Esophagus muscularis mucosa (tissue), 4 donors: ENCODE measurements at regions not wholly inside any gene's neighbourhood (a gene's known extent, or its start where the extent isn't known, plus 50 kb on each side); places are given as distances from the start of the nearest gene placed in this dataset.

Experiments used
- DNase-seq: peaks from one replicate; pipeline ENCODE4 v3.0.0-alpha.2; 2017; ENCODE audit errors: extremely low spot score
- H3K27ac ChIP-seq, 4 donors: fragments of 200-600 bp; sonication (generic); replicated peaks in 1 of 4; 1 replicate in 3 of 4; 2 replicates in 1 of 4; pipeline ENCODE4 v1.5.1; 2016 to 2019; ENCODE audit warnings: mild to moderate bottlenecking in 1 of 4
- H3K27me3 ChIP-seq, 4 donors: fragments of 200-600 bp; sonication (generic); one replicate each; pipeline versions ENCODE4 v1.5.1 to v1.6.0; 2016 to 2019
- H3K36me3 ChIP-seq, 4 donors: fragments of 200-600 bp; sonication (generic); one replicate each; pipeline ENCODE4 v1.5.1; 2016 to 2019
- H3K4me1 ChIP-seq, 4 donors: fragments of 200-600 bp; sonication (generic); one replicate each; pipeline ENCODE4 v1.5.1; 2016 to 2019
- H3K4me3 ChIP-seq, 4 donors: fragments of 200-600 bp; sonication (generic); 1 replicate in 2 of 4; 2 replicates in 2 of 4; pipeline ENCODE4 v1.5.1; 2016 to 2019; ENCODE audit warnings: mild to moderate bottlenecking in 4 of 4, moderate library complexity in 1 of 4
- H3K9me3 ChIP-seq, 4 donors: fragments of 200-600 bp; sonication (generic); 1 replicate in 3 of 4; 2 replicates in 1 of 4; pipeline ENCODE4 v1.5.1; 2016 to 2019
- EP300 ChIP-seq: sonication (generic); formaldehyde crosslinking; IDR thresholded peaks from one replicate; pipeline ENCODE4 v1.6.1; 2017; ENCODE audit warnings: antibody characterized with exemption
- POLR2A ChIP-seq: fragments of 450-650 bp; IDR thresholded peaks from one replicate; pipeline ENCODE4 v1.6.1; 2017; ENCODE audit warnings: antibody characterized with exemption, moderate library complexity, mild to moderate bottlenecking, low read depth
- POLR2AphosphoS5 ChIP-seq, 2 donors: sonication (generic); formaldehyde crosslinking; IDR thresholded peaks; one replicate each; pipeline ENCODE4 v1.6.1; 2017; ENCODE audit warnings: antibody characterized with exemption in 2 of 2
- WGBS: methylation state at CpG from one replicate; pipeline ENCODE4 v1.1.5; 2018; 5-methylcytosine and 5-hydroxymethylcytosine counted together
- intact Hi-C: fragments of 100-400 bp; cut with DNase I; formaldehyde crosslinking; loops from one replicate; pipeline ENCODE4 v1.15.1; 2023
- TF ChIP-seq, protein P1 (sequence below), 3 experiments: fragments of 200-600 bp in 2 of 3; fragments of 450-650 bp in 1 of 3; sonication (generic) in 2 of 3; IDR thresholded peaks; one replicate each; pipeline ENCODE4 v1.5.1; 2017 to 2019; ENCODE audit warnings: antibody characterized with exemption in 3 of 3, mild to moderate bottlenecking in 2 of 3, moderate library complexity in 1 of 3

DNA sequence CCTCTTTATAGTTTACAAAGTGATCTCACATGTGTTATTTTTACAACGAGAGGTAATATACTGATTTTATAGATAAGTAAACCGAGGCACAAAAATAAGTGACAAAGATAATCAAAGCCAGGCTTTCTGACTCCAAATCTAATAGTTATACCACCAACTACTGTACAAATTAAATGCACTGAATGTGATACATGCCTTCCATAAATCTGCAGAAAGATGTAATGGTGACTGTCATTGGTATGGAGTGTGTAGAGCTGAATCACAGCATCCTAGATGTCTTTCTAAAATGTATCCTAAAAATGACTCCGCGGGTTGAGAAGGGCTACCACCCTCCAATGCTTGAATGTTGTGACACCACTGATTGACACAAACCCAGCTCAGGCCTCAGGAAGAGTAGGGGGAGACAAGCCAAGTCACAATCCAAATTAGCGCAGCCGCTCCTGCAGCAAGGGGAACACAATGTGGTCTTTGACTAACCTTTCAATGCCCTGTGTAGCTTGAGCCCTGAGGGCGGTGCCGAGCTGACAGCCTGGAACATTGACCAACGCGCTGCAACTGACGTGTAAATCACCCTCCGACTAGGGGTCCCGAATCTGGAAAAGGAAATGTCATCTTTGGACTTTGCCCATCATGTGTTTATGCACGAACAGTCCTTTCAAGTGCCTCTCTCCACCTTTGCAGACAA is 136.8 kb downstream of the OLIG3 start:
- H3K27ac ChIP-seq: no peak overlapping the region
- WGBS: 63% methylated on average over 14 of the region's 14 CpGs
- no peak overlapping the region for H3K4me3 ChIP-seq
- no peak for DNase-seq
- no peaks in the 10 kb centered on the region for H3K36me3 ChIP-seq
- peaks cover 0 to 4% (median 0%) of the 10 kb centered on the region in 4 donors for H3K4me1 ChIP-seq
- intact Hi-C loops: no loop called here
- TF ChIP-seq, protein P1, sequence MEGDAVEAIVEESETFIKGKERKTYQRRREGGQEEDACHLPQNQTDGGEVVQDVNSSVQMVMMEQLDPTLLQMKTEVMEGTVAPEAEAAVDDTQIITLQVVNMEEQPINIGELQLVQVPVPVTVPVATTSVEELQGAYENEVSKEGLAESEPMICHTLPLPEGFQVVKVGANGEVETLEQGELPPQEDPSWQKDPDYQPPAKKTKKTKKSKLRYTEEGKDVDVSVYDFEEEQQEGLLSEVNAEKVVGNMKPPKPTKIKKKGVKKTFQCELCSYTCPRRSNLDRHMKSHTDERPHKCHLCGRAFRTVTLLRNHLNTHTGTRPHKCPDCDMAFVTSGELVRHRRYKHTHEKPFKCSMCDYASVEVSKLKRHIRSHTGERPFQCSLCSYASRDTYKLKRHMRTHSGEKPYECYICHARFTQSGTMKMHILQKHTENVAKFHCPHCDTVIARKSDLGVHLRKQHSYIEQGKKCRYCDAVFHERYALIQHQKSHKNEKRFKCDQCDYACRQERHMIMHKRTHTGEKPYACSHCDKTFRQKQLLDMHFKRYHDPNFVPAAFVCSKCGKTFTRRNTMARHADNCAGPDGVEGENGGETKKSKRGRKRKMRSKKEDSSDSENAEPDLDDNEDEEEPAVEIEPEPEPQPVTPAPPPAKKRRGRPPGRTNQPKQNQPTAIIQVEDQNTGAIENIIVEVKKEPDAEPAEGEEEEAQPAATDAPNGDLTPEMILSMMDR (IDR thresholded peaks at IDR 0.05): no peak
- TF ChIP-seq POLR2A: no peak
- no peak for TF ChIP-seq EP300
- no peak for TF ChIP-seq POLR2AphosphoS5 (IDR thresholded peaks at IDR 0.05)
- no peaks in the 10 kb centered on the region for H3K9me3 ChIP-seq
- peaks cover 0 to 10% (median 0%) of the 10 kb centered on the region in 4 donors for H3K27me3 ChIP-seq

DNA sequence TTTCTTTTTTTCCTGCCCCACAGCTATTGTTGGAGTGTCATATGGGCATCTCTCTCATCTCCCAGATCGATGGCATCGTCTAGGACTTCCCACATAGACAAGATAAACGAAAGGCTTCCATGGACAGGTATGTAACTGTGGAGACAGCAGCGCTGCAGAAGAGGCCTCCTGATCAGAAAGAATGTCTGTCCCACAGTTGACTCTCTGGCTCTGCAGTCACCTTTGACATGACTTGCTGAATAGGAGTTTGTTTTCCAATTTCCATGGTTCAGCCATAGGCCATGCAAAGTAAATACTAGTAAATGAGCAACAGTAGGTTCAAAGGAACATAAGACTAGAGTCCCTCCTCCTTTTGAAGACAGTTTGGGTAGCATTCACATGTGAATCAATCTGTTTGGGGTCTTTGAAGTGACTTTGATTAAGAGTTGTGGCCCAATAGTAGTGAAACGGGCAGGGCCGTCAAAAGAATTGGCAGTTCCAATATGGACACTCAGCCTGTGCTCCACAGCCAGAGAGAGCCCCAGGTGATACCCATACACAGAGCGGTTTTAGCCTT is 134.7 kb upstream of the IFNGR1 start:
- no peak for DNase-seq
- H3K9me3 ChIP-seq: no peaks in the 10 kb centered on the region
- peaks cover 0 to 4% (median 0%) of the 10 kb centered on the region in 4 donors for H3K27me3 ChIP-seq
- H3K36me3 ChIP-seq: no peaks in the 10 kb centered on the region
- intact Hi-C loops: no loop called here
- no peak overlapping the region for H3K27ac ChIP-seq
- H3K4me3 ChIP-seq: no peak overlapping the region
- 87% methylated on average over 7 of the region's 7 CpGs for WGBS
- H3K4me1 ChIP-seq: peaks cover 0 to 20% (median 12%) of the 10 kb centered on the region in 4 donors
- TF ChIP-seq POLR2A (no peak), POLR2AphosphoS5 (IDR thresholded peaks at IDR 0.05) (no peak), EP300 (no peak)
- TF ChIP-seq, protein P1 (IDR thresholded peaks at IDR 0.05): no peak

DNA sequence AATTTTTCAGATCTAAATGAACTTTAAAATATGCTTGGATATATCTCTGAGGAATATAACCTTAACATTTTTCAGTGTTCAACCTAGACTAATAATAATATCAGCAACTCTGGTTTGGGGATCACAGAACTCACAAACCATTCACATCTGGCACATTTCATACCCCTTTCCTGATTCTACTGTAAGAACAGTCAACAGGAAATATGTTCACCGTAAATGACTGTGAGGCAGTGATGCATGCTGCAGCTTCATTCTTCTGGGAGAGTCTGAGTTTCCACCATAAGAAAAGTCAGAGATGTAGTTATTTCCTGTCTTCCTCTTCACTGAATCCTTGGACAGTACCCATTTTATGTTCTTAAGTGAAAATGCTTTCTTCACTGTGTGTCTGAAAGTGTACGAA is 134.2 kb upstream of the IFNGR1 start:
- Histone ChIP-seq H3K27ac (no peak overlapping the region), H3K4me1 (peaks cover 0 to 20% (median 12%) of the 10 kb centered on the region in 4 donors), H3K9me3 (no peaks in the 10 kb centered on the region), H3K36me3 (no peaks in the 10 kb centered on the region), H3K27me3 (peaks cover 0 to 2% (median 0%) of the 10 kb centered on the region in 4 donors), H3K4me3 (no peak overlapping the region)
- intact Hi-C loops: no loop called here
- no peak for DNase-seq
- no peak for TF ChIP-seq POLR2AphosphoS5 (IDR thresholded peaks at IDR 0.05)
- TF ChIP-seq EP300: no peak
- TF ChIP-seq POLR2A: no peak
- TF ChIP-seq, protein P1 (IDR thresholded peaks at IDR 0.05): no peak
- WGBS: 81% methylated on average over 2 of the region's 2 CpGs

GRCh38 chr6:137352859-137353258 is 133.7 kb upstream of the IFNGR1 start:
- Histone ChIP-seq H3K27ac (no peak overlapping the region), H3K4me3 (no peak overlapping the region), H3K9me3 (no peaks in the 10 kb centered on the region), H3K27me3 (no peaks in the 10 kb centered on the region), H3K4me1 (peaks cover 0 to 20% (median 12%) of the 10 kb centered on the region in 4 donors), H3K36me3 (no peaks in the 10 kb centered on the region)
- intact Hi-C loops: no loop called here
- no peak for DNase-seq
- TF ChIP-seq POLR2A (no peak), EP300 (no peak), POLR2AphosphoS5 (IDR thresholded peaks at IDR 0.05) (no peak)
- TF ChIP-seq, protein P1 (IDR thresholded peaks at IDR 0.05): no peak
- WGBS: 45% methylated on average over 6 of the region's 6 CpGs
